Bone marrow (tissue), 2 donors: ENCODE measurements at regions not wholly inside any gene's neighbourhood (a gene's known extent, or its start where the extent isn't known, plus 50 kb on each side); places are given as distances from the start of the nearest gene placed in this dataset.

Source experiments
- DNase-seq, 2 donors: peaks; one replicate each; lab custom pipeline; 2025; lab: John Stamatoyannopoulos, UW

GRCh38 chr4:24637173-24637572, 52.8 kb upstream of the DHX15 start:
- DNase-seq = no peak

- no peak for DNase-seq
Observed at GRCh38 chr4:24638396-24638875, 54.1 kb upstream of the DHX15 start.

- DNase-seq = no peak
Observed at GRCh38 chr4:24639714-24640113, 55.4 kb upstream of the DHX15 start.

- no peak for DNase-seq
Observed at GRCh38 chr4:24640366-24640765, 56.0 kb upstream of the DHX15 start.

GRCh38 chr4:24642981-24643547, 58.7 kb upstream of the DHX15 start:
- no peak for DNase-seq

- no peak for DNase-seq
Observed at GRCh38 chr4:24643774-24644520, 59.6 kb upstream of the DHX15 start.

- no peak for DNase-seq
Observed at GRCh38 chr4:24644983-24645764, 60.8 kb upstream of the DHX15 start.

- DNase-seq = no peak
Observed at GRCh38 chr4:24645765-24646550, 61.6 kb upstream of the DHX15 start.

- no peak for DNase-seq
Observed at GRCh38 chr4:24646798-24647460, 62.6 kb upstream of the DHX15 start.

- peak in 1 of 2 donors; percentile 73 for DNase-seq
Observed at GRCh38 chr4:24650849-24651640, 66.7 kb upstream of the DHX15 start.

GRCh38 chr4:24655326-24655725, 71.0 kb upstream of the DHX15 start:
- DNase-seq = no peak

- DNase-seq = no peak
Observed at GRCh38 chr4:24655971-24656370, 71.6 kb upstream of the DHX15 start.

- no peak for DNase-seq
Observed at GRCh38 chr4:24656906-24657305, 72.6 kb upstream of the DHX15 start.

- peak in 1 of 2 donors; percentile 2 for DNase-seq
Observed at GRCh38 chr4:24657768-24658617, 73.6 kb upstream of the DHX15 start.

- no peak for DNase-seq
Observed at GRCh38 chr4:24659241-24659961, 75.0 kb upstream of the DHX15 start.

GRCh38 chr4:24662056-24662455, 77.7 kb upstream of the DHX15 start:
- DNase-seq = no peak

GRCh38 chr4:24662542-24662941, 78.2 kb upstream of the DHX15 start:
- no peak for DNase-seq

GRCh38 chr4:24664956-24665355, 80.6 kb upstream of the DHX15 start:
- no peak for DNase-seq

- DNase-seq = no peak
Observed at GRCh38 chr4:24666316-24666715, 82.0 kb upstream of the DHX15 start.
